HG02943 (cell line): ENCODE measurements at regions not wholly inside any gene's neighbourhood (a gene's known extent, or its start where the extent isn't known, plus 50 kb on each side); places are given as distances from the start of the nearest gene placed in this dataset.
A peak's percentile ranks its signal among the peaks of the same experiment; 100 is the strongest.

Experiments
- ATAC-seq: cut with Tn5 transposase; IDR thresholded peaks from one replicate; pipeline ENCODE4 v1.9.1; 2021; ENCODE audit warnings: mild to moderate bottlenecking, low read depth, moderate library complexity; ENCODE audit not compliant: unreplicated experiment

DNA sequence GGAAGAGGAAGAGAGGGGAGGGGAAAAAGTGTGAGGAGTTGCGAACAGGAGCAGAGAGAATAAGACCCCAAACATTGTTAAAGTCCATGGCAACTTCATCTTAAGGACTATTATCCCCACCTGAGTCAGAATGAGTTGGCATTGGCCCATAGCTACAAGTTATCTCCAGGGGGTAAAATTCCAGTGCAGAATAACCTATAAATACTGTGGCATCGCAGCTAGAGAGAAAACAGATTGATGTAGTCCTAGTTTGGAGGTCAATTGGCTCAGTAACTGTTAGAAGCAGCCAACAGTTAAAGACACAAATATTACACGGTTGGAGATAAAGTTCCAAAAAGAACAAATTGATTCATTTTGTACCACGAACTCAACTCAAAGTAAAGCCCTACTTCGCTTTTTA, 313.9 kb upstream of the CCDC54 start:
- no peak for ATAC-seq

DNA sequence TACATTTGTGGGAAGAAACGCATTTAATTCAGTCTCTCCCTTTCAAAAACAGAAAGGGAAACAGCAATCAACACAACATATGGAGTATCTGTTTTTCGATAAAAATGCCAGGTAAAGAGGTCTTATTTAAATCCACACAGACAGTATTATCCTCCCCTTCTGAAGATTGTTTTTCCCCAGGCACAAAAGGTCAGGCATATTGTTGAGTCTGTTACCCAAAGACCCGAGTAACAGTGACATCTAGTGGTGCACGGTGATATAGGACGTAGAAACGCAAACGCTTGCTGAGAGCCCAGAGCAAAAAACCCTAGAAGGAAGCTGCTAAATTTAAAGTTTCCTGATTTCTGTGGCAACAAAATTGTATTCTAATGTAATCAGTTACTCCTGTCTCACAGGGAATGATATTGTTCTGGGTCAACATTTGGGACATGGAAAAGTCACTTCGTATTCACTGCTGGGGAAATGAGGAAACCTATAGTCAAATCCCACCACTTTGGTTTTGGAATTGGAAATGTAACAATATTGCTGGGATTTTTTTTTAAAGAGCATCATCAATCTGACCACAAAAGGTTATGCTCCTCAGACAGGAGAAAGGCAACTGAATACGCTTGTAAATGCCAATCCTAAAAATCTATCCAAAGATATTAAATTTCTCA, 312.7 kb upstream of the CCDC54 start:
- peak; percentile 88 for ATAC-seq

DNA sequence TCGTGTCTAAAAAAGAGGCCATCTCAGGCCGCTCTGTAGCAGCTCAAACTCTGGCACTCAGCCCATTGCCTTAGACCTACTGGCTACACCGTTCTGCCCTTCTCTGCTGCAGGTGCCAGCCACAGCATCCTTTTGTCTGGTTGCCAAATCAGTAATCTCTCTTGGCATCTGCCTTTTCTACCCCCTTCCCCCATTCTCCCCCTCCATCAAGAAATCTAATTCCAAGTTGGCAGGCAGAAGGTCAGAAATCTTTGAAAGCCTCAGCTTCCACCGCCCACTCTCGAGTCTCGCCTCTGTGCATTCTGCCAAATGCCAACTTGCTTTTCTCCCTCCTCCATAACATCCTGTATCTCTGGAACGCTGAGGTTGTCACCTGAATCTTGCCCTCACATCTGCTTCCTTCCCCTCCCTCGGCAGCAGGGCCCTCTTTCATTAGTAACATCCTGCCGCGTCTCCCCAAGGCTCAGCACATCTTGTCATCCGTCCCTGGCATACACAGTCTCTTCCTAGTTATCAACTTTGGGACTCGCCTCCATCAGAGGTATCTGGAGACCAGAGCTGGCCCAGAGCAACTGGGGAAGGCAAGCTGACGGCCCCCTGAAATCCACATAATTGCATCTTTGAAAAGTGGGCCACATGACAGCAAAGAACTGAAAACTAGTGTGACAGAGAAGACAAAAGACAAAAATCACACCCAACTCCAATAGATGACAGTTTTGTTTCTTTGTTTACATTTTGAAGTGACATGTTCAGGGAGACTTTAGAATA, 312.0 kb upstream of the CCDC54 start:
- no peak for ATAC-seq

DNA sequence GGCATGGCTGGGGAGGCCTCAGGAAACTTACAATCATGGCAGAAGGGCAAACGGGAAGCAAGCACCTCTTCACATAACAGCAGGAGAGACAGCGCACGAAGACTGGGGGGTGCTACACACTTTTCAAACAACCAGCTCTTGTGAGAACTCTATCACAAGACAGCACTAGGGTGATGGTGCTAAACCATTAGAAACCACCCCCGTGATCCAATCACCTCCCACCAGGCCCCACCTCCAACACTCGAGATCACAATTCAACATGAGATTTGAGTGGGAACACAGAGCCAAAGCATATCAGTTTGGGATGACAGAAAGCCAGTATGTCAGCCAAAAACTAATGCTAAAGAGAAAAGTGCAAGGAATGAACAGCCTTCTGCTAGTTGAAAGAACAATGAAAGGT, 309.8 kb upstream of the CCDC54 start:
- no peak for ATAC-seq

DNA sequence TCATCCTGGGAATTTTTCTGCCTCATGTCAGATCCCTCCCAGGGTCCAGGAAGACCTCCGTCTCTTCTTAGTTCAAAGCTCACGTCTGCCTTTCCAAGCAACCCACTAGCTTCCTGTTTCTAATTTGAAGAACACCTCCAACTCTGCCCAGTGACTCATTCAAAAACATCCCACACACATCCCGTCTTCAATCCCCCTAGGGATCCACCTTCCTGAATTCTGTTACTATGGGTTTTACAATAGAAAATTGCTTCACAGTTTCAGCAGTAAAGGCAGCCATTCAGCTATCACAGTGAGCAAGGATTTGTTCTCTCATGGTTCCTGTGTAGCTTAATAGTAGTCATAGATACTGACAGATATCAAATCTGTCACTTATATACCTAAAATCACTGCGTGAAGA, 308.3 kb upstream of the CCDC54 start:
- ATAC-seq = no peak

- no peak for ATAC-seq
Observed at GRCh38 chr3:107076946-107077345, 300.3 kb upstream of the CCDC54 start.

GRCh38 chr3:107077391-107077790, 299.8 kb upstream of the CCDC54 start:
- no peak for ATAC-seq

DNA sequence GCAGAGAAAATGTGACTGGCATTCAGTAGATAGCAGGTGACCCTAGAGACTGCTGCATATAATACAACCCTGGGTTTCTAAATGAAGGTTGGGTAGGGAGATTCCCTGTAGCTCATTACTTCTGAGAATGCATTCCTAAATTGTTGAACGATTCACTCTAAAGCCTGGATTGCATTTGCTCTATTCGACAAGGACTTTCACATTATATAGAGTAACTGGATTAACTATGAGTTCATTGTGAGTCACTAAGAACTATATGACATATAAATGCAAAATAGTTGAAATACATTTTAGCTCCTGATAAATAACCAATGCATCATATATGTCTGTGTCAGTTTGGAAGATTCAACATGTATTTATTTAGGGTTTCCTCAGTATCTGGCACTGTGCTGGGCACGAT, 294.7 kb upstream of the CCDC54 start:
- no peak for ATAC-seq

DNA sequence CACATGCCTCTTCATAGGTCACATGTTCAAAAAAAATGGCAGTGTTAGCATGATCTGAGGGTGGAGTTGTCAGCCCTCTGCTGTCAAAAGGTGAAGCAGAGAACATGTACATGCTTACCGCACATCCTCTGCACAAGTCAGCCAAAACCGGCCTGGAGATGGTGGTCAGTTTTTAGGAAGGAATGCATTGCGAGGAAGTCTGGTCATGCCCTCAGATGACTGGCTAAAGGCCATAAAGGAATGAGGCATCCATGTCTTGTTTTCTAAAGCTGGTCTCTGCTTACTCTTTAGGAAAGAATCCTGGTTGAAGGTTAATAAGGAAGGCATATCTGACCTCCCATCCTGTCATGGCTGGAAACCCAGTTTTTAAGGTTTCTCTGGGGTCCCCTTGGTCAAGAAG, 292.0 kb upstream of the CCDC54 start:
- no peak for ATAC-seq

GRCh38 chr3:107092121-107092520, 285.1 kb upstream of the CCDC54 start:
- ATAC-seq = no peak

DNA sequence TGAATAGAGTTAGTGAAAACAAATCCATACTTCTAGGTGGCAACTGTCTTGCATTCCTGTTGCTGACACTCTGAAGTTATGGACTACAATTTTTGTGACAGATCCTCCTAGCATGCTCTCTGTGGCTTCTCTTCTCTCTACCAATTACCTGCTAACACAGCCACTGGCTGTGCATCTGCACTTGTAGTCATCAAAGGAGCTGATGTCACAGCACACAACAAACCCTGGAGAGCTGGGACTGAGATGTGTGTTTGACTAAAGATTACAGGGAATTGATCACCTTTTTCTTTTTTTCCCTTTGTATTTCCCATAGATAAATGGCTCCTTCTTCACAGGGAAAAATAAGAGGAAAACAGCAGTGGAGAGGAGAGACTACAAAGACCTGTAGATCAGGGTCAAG, 278.4 kb upstream of the CCDC54 start:
- ATAC-seq = no peak

- no peak for ATAC-seq
Observed at GRCh38 chr3:107100137-107100536, 277.1 kb upstream of the CCDC54 start.

- no peak for ATAC-seq
Observed at GRCh38 chr3:107100573-107100972, 276.7 kb upstream of the CCDC54 start.

DNA sequence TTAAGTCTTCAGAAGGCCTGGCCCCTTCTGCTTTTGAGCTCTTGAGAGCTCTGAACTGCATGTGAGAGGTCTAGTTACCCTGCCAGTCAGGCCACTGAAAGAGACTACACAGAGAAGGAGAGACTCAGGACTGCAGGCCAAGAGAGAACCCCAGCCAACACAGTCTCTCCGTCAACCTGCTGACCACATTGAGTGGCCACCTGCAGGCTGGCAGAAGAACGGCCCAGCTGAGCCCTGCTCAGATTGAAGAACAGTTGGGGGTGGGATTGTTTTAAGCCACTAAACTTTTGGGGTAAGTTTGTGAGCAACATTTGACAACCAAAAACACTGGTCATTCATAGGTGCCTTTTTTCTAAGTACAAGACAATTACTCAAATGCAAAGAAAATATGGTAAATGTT, 273.5 kb upstream of the CCDC54 start:
- ATAC-seq = no peak

- no peak for ATAC-seq
Observed at GRCh38 chr3:107106316-107106715, 270.9 kb upstream of the CCDC54 start.

GRCh38 chr3:107106907-107107306, 270.3 kb upstream of the CCDC54 start:
- ATAC-seq = no peak

GRCh38 chr3:107110596-107111305, 266.5 kb upstream of the CCDC54 start:
- ATAC-seq = no peak

- no peak for ATAC-seq
Observed at GRCh38 chr3:107111872-107112271, 265.4 kb upstream of the CCDC54 start.

GRCh38 chr3:107112356-107112755, 264.9 kb upstream of the CCDC54 start:
- no peak for ATAC-seq

GRCh38 chr3:107116251-107116650, 261.0 kb upstream of the CCDC54 start:
- ATAC-seq = no peak

GRCh38 chr3:107117156-107117555, 260.1 kb upstream of the CCDC54 start:
- ATAC-seq = no peak
